IPS DF 4.7 (cell line): ENCODE measurements at regions not wholly inside any gene's neighbourhood (a gene's known extent, or its start where the extent isn't known, plus 50 kb on each side); places are given as distances from the start of the nearest gene placed in this dataset.

Experiments
- DNase-seq: peaks from one replicate; pipeline ENCODE4 v3.0.0-alpha.2; 2013; ENCODE audit warnings: low spot score; ENCODE audit errors: extremely low read depth

DNA sequence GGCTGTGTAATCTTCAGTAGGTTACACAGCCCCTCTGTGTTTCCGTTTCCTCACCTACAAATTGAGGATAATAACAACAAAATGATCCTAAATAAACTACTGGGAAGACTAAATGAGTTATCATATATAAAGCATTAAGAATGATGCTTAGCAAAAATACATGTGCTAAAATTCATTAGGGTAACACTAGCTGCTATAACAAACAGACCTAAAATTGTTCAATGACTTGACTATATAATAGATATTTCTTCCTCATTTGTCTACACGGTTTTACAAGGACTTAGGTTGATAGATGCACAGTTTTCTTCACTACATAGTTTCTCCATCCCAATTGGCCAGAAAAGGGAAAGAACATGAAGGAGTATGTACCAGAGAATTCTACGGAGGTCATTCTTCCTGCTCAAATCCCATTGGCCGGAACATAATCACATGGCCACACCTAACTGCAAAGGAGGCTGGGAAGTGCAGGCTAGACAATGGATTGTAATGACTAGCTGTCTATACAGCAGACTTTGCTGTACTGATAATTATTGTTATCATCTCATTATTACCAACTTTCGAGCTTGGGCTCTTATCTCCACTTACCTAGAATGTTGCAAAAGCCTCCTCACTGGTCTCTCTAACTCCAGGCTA is 223.5 kb upstream of the NUDT4 start:
- no peak for DNase-seq

DNA sequence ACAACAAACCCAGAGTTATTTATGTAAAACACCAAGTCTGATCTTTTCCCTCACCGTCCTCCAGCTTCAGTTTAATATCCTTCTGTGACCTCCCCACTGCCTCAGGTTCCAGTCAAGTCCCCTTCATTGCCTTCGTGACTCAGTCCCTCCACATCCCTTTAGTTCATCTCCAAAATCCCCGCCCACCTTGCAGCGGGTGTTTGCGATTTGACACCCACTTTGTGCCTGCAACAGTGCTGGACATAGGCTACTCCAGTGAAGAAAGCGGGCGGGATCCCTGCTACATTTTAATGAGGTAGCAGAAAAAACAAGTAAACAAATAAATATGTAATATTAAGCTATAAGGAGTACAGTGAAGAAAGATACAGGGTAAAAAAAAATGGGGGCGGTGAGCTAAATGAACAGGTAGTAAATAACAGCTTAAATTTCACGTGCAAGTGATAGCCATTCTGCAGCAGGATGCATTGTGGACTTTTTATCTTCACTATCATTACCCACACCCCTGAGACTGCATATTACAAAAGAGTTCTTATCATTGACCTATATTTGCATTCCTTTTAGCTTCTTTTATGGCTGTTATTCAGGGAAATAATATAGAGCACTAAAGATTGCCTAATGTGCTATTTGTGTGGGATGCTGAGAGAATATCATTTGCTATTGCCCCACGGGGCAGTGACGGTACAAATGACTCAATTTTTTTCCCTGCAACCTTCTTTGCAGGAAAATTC is 222.8 kb upstream of the NUDT4 start:
- no peak for DNase-seq

DNA sequence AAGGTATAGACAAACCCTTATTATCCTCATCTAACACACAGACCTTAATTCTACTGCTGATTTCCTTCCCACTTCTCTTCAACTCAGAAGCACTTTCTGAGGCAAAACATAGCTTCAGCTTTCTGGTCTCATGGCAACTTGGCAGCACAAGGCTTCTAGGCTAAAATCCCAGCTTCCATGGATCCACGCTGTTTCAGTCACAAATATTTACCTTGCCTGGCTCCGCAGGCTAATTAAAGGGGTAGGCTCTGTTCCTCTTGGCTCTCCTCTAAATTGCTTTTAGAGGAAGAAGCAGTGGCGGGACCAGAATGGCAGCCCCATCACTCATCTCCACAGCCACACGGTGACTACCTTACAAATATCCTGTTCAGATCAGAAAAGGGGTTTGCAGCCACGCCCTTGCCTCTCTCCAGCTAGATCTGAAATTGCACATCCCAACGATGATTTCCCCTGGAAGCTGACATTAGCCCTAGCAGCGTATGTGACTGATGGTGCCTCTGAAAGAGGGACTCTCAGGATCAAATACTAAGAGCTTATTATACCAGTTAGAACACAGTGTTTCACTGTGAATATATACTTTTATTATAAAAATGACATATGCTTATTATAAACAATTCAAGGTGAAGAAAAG is 221.5 kb upstream of the NUDT4 start:
- DNase-seq: no peak

DNA sequence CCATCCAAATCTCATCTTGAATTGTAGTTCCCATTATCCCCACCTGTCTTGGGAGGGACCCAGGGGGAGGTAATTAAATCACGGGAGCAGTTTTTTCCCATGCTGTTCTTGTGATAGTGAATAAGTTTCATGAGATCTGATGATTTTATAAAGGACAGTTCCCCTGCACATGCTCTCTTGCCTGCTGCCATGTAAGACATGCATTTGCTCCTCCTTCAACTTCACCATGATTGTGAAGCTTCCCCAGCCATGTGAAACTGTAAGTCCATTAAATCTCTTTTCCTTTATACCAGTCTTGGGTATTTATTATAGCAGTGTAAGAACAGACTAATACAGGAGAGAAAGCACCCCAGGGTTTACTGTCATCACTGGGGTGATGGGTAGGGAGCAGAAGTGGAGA is 220.4 kb upstream of the NUDT4 start:
- DNase-seq: no peak

DNA sequence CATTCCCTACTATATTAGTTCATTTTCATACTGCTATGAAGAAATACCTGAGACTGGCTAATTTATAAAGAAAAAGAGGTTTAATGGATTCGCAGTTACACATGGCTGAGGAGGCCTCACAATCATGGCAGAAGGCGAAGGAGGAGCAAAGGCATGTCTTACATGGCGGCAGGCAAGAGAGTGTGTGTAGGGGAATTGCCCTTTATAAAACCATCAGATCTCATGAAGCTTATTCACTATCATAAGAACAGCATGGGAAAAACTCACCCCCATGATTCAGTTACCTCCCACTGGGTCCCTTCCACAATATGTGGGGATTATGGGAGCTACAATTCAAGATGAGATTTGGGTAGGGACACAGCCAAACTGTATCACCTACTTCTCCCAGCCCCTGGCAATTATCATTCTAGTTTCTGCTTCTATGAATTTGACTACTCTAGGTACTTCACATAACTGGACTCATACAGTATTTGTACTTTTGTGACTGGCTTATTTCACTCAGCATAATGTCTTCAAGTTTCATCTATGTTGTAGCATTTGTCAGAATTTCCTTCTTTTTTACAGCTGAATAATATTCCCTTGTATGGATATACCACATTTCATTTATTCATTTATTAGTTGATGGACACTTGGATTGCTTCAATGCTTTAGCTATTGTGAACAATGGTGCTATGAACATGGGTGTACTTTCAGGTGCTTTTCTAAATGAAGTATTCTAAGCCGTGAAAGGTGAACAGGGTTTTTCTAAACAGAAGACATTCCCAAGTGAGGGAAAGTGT is 219.5 kb upstream of the NUDT4 start:
- DNase-seq: no peak

DNA sequence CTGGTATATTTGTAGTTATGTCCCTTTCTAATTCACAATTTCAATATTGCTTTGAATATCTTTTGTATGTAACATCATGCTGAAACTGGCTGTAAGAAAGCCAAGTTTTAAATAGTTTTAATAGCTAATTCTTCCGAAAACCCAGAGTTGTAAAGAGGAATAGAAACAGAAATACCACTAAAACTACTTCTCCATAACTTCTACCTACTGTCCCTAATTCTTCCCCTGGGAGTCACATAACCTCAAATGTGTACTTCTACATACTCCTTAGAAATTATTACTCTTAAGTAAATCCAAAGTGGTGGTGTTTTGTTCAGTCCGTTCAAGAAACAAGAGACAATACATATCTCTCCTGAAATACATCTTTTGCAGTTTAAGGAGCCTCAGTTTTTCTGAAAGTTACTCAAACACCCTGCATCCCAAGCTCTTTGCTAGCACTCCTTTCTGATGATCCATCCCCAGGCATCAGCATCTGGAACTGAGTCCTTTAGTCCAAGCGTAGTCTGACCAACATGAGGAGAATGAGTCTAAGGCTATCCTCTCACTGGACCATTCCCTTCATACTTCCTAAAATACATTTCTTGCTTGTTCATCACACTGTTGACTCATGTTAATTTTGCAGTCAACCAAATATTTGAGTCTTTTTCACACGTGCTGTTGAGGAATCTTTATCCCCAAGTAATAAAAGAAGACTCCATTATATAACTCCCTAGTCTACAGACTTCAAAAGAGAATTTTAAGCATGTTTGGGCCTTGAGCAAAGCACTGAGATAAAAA is 214.3 kb upstream of the NUDT4 start:
- no peak for DNase-seq

DNA sequence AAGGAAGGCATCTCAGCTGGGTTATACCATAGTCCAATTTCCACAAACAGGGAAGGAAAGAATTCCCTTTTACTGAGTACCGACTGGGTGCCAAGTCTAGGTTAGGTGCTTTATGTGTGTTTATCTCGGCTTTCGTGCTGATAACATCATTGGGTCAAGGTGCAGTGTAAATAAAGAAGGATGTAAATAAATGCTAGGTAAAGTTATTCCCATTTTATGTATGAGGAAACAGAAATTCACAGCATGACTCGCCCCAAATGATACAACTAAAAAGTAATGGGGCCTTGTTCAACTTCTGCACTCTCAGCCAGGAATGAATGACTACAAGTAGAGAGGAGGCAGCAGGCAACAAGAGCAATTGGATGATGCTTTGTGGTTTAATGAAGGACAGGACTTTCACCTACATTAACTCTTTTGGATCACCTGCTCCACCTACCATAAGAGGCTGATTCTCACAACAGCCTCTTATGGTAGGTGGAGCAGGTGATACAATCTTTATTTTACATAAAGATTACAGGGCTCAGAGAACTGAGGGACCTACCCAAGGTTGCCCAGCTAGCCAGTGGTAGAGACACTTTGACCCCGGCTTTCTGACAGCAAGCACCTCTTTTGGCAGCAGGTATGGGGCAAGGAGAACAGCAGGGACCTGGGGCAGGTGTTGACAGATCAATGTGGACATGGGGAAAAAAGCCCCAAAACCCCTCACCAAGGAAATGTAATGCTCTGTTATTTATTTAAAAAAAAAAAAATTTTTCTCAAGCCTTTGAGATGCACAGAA is 213.4 kb upstream of the NUDT4 start:
- no peak for DNase-seq

DNA sequence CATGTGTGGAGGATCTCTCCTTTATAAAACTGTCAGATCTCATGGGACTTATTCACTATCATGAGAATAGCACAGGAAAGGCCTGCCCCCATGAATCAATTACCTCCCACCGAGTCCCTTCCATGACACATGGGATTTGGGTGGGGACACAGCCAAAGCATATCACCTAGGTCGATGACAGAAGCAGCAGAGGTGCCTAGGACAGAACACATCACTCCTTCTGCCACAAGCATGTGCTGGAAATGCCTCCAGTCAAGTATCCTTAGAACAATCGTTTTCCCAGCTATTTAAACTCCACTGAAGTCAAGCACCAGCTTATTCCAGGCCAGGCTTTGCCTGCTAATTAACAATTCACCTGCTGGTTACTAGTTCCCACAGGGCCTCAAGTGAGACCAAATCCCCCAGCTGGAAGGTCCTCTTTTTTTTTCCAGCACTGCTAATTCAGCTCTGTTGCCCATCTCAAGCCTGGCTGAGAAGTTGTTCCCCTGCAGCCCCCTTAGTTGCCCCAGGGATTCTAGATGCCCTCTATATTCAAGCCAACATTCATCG is 212.3 kb upstream of the NUDT4 start:
- no peak for DNase-seq

DNA sequence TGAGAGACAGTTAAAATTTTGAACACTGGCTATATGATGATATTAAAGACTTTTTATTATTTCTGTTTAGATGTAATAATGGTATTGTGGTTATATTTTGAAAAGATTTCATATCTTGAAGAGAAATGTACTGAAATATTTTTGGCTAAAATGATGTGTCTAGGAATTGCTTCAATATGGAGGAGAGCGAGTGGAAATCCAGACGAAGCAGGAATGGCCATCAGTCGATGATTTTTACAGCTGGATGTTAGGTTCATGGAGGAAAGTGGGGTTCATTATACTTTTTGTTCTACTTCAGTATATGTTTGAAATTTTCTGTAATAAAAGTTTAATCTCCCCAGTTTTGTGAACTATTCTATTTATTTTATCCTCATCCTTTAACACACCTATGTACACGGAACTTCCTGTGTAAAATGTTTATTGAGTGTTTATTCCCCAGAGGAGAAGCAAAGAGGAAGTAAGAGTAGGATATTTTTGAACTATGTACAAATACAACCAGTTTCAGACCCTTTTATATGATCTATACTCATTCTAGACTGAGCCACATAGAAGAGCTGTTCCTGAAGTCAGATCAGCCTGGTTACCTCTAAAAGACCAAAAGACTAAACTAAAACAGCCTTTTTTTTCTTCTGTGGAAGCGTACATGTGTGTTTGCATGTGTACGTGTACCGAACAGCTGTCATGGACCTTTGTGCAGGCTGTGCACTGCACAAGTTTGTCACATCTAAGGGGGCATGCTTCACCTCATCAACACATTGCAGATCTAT is 211.0 kb upstream of the NUDT4 start:
- DNase-seq: no peak

DNA sequence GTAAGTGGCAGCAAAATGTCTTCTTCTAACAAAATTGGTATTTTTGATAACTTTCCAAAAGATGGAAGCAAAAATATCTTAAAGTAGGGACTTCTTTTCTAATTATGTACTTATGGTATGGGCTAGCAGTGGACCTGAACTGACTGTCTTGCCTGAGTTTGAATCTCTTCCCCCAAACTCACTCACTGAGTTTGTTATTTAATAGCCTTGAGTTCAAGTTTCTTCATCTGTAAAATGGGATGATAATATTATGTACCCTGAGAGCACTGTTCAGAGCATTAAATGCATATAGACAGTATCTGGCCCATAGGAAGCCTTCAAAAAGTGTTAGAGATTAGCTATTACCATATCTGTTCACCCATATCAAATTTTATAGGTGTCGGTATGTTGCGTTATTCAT is 210.4 kb upstream of the NUDT4 start:
- no peak for DNase-seq

DNA sequence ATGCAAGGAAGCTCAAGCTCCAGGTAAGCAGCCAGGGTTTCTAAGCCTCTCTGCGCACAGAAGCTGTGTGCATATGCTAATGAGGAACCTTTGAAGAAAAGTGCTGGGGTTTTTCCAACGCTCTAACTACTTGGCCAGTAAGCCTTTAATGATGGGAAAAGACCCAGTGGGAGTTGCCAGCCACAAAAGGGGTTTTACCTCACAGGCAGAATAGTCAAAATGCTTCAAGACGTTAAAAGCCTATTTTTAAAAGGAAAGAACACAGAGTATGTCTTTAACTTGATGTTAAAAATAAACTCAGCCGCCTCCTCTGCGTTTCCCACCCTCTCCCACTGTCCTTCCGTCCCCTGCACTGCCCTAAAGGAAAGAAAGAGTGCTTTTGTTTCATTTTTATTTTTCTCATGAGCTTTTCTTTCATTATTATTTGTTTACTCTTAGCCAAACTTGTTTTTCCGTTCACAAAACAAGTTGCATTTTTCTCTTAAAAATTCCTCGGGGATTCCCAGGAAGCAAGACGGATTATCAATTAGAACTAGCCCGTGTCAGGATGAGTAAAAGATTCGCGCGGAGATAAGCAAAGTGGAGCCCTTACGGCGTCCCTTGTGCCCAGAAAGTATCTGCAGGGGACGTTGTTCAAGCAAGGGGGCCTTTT is 209.8 kb upstream of the NUDT4 start:
- DNase-seq: peak; percentile 30

DNA sequence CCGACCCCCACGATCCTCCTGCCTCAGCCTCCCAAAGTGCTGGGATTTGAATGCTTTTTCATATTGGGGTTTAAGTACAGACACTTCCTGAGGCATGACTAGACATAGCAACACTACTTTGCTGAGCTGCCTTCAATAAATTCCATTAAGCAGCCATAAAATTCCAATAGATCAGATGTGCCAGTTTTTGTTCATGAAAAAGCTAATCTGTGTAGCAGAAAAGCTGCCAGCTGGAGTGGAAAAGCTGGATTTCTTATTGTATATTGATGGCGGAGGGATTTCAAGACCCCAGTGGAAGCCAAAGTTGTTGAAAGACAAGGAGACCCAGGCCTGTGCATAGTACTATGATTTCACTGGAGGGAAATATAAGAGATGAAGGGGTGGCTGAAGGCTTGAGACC is 209.0 kb upstream of the NUDT4 start:
- no peak for DNase-seq

DNA sequence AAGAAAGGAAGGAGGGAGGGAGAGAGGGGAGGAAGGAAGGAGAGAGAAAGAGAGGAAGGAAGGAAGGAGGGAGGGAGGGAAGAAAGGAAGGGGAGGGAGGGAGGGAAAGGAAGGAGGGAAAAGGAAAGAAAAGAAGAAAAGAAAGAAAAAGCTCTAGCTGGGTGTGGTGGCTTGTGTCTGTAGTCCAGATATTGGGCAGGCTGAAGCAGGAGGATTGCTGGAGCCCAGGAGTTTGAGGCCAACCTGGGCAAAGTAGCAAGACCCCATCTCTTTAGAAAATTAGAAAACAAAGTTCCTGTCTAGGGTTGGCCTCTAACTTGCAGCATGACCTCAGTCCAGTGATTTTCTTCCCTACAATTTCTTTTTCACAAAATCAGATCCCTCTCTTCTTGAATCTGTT is 208.2 kb upstream of the NUDT4 start:
- no peak for DNase-seq

DNA sequence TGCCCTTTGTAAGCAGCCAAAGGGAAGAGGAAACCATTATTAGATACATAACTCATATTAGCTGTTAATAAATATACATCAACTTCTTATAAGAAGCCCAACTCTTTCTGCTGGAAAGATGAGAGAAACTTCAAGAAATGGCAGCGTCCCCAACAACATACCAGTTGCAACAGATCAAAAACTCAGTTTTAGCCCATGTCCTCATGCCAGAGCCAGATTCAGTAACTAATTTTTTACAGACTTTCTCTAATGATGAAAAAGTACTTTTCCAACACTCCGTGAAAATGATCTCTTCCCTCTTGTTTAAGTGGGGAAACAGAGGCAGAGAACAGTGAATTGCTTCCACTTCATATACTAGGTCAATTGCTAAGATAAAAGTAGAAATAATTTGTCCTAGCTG is 206.8 kb upstream of the NUDT4 start:
- DNase-seq: no peak

DNA sequence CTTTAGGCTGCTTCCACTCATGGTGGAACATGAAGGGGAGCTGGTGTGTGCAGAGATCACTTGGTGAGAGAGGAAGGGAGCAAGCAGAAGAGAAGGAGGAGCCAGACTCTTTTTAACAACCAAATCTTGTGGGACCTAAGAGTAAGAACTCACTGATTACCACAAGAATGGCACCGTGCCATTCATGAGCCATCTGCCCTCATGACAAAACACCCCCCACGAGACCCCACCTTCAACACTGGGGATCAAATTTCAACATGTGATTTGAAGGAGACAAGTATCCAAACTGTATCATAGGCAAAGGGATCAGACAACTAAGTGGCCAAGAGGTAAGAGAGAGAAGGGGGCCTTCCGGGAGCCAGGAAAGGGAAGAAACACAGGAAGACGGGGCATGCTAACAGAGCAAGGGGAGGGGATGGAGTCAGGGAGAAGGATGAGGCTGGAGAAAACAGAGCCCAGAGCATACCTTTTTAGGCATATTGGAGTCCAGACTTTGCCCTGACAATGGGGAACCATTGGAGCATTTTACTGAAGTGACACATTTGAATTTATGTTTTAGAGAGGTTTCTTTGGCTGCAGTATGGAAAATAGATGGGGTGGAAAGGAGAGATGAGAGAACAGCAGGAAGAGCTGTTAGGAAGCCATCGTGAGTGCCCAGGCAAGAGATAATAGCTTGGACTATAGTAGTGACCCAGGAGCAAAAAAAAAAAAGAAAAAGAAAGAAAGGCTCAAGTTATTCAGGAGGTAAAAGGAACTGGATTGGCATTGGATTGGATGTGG is 204.4 kb upstream of the NUDT4 start:
- no peak for DNase-seq

DNA sequence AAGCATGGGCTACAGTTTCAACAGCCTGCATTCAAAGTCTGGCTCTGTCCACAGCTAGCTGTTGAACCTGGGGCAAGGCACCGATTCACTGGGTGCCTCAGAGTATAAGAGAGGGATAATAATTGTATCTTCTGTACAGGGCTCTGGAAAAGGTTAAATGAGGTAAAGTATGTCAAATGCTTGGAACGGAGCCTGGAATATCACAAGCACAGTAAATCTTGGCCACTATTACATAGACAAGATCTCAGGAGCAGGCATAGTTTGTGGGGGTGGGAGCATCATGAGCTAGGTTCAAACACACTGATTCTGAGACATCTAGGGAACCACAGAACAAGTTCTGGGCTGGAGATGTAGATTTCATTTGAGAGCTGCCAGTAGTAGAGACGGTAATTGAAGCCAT is 203.7 kb upstream of the NUDT4 start:
- no peak for DNase-seq

DNA sequence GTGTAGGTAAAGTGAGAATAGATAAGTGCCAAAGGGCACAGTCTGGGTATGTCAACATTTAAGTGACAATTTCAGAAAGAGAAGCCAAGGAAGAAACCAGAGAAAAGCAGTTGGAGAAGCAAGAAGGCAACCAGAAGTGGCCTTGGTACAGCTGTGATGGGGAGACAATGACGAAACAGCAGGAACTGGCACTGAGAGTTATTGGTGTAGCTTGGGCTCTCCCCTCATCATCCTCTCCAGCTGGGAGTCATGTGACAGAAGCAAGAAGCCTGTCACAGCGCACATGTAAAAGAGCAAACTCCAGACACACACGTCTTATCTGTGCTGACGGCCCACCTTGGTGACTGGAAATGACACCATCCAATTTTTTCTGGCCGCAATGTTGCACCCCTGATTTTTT is 203.3 kb upstream of the NUDT4 start:
- DNase-seq: no peak

DNA sequence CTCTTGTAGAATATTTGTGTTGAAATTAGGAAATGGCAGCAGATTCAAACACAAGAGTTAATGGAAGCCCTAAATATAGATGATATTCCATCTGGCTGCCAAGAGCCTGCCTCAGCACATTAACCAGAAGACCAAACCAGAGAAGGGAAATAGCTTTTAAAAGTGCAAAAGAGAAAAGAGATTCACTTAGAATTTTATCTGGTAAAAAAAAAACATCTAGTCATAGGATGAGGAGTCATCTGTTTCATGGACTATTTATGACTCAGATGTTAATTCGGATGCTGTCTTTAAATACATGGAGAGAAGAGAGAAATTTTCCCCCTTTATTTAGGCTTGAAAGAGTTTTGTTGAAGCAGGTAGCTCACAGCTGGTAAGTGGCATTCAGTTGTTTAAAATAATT is 201.6 kb upstream of the NUDT4 start:
- DNase-seq: no peak
